ENCODE measurements at regions not wholly inside any gene's neighbourhood (a gene's known extent, or its start where the extent isn't known, plus 50 kb on each side); places are given as distances from the start of the nearest gene placed in this dataset.

DNA sequence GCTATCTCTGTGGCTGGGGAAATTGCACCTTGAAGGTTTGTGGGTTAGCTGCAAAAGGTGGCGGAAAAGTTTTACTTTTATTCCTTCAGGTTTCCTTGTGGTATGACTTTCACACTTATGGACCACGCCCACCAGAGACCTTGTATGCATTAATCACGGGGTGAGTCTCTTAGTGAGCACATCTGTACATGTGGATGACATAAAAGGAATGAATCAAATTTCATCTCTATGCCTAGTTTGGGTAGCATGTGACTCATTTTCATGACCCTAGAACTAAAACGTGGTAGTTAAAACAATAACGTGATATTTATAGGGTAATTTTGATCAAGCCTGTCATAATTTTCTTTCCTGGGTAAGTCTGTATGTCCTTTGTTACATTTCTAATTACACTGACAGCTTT is 141.7 kb downstream of the PDCD6IP start:
- no peak for DNase-seq (ENCODE audit: low read depth in 1 of 2, low spot score in 1 of 2)
- no peak overlapping the region for H3K27ac ChIP-seq (replicated peaks)
- TF ChIP-seq, protein P1, sequence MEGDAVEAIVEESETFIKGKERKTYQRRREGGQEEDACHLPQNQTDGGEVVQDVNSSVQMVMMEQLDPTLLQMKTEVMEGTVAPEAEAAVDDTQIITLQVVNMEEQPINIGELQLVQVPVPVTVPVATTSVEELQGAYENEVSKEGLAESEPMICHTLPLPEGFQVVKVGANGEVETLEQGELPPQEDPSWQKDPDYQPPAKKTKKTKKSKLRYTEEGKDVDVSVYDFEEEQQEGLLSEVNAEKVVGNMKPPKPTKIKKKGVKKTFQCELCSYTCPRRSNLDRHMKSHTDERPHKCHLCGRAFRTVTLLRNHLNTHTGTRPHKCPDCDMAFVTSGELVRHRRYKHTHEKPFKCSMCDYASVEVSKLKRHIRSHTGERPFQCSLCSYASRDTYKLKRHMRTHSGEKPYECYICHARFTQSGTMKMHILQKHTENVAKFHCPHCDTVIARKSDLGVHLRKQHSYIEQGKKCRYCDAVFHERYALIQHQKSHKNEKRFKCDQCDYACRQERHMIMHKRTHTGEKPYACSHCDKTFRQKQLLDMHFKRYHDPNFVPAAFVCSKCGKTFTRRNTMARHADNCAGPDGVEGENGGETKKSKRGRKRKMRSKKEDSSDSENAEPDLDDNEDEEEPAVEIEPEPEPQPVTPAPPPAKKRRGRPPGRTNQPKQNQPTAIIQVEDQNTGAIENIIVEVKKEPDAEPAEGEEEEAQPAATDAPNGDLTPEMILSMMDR (IDR thresholded peaks at IDR 0.05; ENCODE audit: insufficient read depth, low read length), result no peak
- no peak for TF ChIP-seq POLR2AphosphoS5 (IDR thresholded peaks at IDR 0.05; ENCODE audit: low read depth)
- TF ChIP-seq, protein P2, sequence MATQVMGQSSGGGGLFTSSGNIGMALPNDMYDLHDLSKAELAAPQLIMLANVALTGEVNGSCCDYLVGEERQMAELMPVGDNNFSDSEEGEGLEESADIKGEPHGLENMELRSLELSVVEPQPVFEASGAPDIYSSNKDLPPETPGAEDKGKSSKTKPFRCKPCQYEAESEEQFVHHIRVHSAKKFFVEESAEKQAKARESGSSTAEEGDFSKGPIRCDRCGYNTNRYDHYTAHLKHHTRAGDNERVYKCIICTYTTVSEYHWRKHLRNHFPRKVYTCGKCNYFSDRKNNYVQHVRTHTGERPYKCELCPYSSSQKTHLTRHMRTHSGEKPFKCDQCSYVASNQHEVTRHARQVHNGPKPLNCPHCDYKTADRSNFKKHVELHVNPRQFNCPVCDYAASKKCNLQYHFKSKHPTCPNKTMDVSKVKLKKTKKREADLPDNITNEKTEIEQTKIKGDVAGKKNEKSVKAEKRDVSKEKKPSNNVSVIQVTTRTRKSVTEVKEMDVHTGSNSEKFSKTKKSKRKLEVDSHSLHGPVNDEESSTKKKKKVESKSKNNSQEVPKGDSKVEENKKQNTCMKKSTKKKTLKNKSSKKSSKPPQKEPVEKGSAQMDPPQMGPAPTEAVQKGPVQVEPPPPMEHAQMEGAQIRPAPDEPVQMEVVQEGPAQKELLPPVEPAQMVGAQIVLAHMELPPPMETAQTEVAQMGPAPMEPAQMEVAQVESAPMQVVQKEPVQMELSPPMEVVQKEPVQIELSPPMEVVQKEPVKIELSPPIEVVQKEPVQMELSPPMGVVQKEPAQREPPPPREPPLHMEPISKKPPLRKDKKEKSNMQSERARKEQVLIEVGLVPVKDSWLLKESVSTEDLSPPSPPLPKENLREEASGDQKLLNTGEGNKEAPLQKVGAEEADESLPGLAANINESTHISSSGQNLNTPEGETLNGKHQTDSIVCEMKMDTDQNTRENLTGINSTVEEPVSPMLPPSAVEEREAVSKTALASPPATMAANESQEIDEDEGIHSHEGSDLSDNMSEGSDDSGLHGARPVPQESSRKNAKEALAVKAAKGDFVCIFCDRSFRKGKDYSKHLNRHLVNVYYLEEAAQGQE (IDR thresholded peaks at IDR 0.05; ENCODE audit: insufficient replicate concordance, low read depth), result no peak
- no peak for TF ChIP-seq GABPA (IDR thresholded peaks at IDR 0.05; ENCODE audit: low read depth)
- no peak for TF ChIP-seq SPI1 (IDR thresholded peaks at IDR 0.05; ENCODE audit: borderline replicate concordance, low read depth)
- no peak overlapping the region for H3K4me3 ChIP-seq (replicated peaks; ENCODE audit: insufficient read depth, low read length)
- H3K27me3 ChIP-seq (ENCODE audit: insufficient read depth, poor library complexity, severe bottlenecking), result peaks cover 2% of the 10 kb centered on the region

DNA sequence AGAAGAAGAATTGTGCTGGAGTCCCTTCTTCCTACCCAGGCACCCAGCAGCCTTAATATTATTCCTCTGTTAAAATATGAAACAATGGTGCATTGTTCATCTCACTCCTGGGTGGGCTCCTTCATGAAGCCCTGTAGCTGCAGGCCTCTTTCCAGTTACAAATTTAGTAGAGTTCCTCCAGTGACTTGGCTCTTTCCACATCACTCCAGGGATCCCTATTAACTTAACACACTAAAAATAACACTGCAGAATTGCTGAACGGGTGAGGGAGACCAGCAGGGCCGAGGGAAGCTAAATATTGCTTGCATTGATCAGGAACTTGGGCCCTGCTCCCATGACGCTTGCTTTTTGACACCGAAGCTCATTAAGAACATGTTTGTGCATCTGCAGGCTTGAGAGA is 142.3 kb downstream of the PDCD6IP start:
- H3K27ac ChIP-seq (replicated peaks), result no peak overlapping the region

DNA sequence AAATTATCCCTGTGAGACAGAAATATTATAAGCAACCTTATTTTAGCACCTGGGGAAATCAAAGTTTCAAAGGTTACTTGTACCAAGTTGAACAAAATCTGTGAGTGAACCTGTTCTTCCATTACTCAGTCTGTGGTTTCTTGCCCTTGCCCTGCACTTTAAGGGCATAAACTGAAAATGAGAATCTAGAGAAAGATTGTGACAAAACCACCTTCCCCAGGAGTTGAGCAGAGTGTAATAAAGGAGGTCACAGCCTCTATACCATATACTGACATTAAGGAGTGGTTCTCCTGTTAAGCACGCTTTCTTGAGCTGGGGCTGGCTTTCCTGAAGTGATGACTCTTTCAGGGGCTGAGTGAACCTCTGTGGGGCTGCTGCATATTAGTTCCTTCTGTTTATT is 143.4 kb downstream of the PDCD6IP start:
- Histone ChIP-seq H3K4me3 (replicated peaks; ENCODE audit: insufficient read depth, low read length) (no peak overlapping the region), H3K27me3 (ENCODE audit: insufficient read depth, poor library complexity, severe bottlenecking) (peaks cover 2% of the 10 kb centered on the region), H3K27ac (replicated peaks) (no peak overlapping the region)
- no peak for TF ChIP-seq SPI1 (IDR thresholded peaks at IDR 0.05; ENCODE audit: borderline replicate concordance, low read depth)
- TF ChIP-seq POLR2AphosphoS5 (IDR thresholded peaks at IDR 0.05; ENCODE audit: low read depth), result no peak
- TF ChIP-seq, protein P1 (IDR thresholded peaks at IDR 0.05; ENCODE audit: insufficient read depth, low read length), result no peak
- TF ChIP-seq, protein P2 (IDR thresholded peaks at IDR 0.05; ENCODE audit: insufficient replicate concordance, low read depth), result no peak
- no peak for TF ChIP-seq GABPA (IDR thresholded peaks at IDR 0.05; ENCODE audit: low read depth)
- no peak for DNase-seq (ENCODE audit: low read depth in 1 of 2, low spot score in 1 of 2)

More for the DNA sequence above, 142.3 kb downstream of the PDCD6IP start:
- Histone ChIP-seq H3K4me3 (replicated peaks; ENCODE audit: insufficient read depth, low read length) (no peak overlapping the region), H3K27me3 (ENCODE audit: insufficient read depth, poor library complexity, severe bottlenecking) (peaks cover 2% of the 10 kb centered on the region)
- DNase-seq (ENCODE audit: low read depth in 1 of 2, low spot score in 1 of 2), result no peak
- TF ChIP-seq SPI1 (IDR thresholded peaks at IDR 0.05; ENCODE audit: borderline replicate concordance, low read depth) (no peak), GABPA (IDR thresholded peaks at IDR 0.05; ENCODE audit: low read depth) (no peak), POLR2AphosphoS5 (IDR thresholded peaks at IDR 0.05; ENCODE audit: low read depth) (no peak)
- TF ChIP-seq, protein P2 (IDR thresholded peaks at IDR 0.05; ENCODE audit: insufficient replicate concordance, low read depth), result no peak
- TF ChIP-seq, protein P1 (IDR thresholded peaks at IDR 0.05; ENCODE audit: insufficient read depth, low read length), result no peak

Measured in HL-60 (cell line).